GM13977 (cell line): ENCODE measurements at regions not wholly inside any gene's neighbourhood (a gene's known extent, or its start where the extent isn't known, plus 50 kb on each side); places are given as distances from the start of the nearest gene placed in this dataset.

Source experiments
- DNase-seq: peaks from one replicate; pipeline ENCODE4 v3.0.0; 2012; ENCODE audit warnings: low spot score
- CTCF ChIP-seq: IDR thresholded peaks from 2 replicates; pipeline ENCODE4 v1.5.1; 2012; ENCODE audit warnings: mild to moderate bottlenecking, control low read depth; ENCODE audit not compliant: insufficient read depth; ENCODE audit errors: extremely low read depth, missing control alignments
- in situ Hi-C: fragments of 300-500 bp; cut with MboI; formaldehyde crosslinking; loops from one replicate; pipeline ENCODE4 v1.12.0; 2022; ENCODE audit warnings: low sequenced_read_pairs, low pct_unique_long_range_greater_than_20kb, mixed read lengths, inconsistent platforms; ENCODE audit not compliant: unreplicated experiment

- no peak for DNase-seq
- in situ Hi-C loops = no loop called here
- no peak for TF ChIP-seq CTCF
Observed at GRCh38 chr5:152990217-152990616, 500.3 kb upstream of the GRIA1 start.

- in situ Hi-C loops = no loop called here
- DNase-seq = no peak
- no peak for TF ChIP-seq CTCF
Observed at GRCh38 chr5:152990649-152991048, 499.8 kb upstream of the GRIA1 start.

GRCh38 chr5:152994033-152994680, 496.3 kb upstream of the GRIA1 start:
- no peak for DNase-seq
- no peak for TF ChIP-seq CTCF
- in situ Hi-C loops = no loop called here

GRCh38 chr5:152995214-152995725, 495.2 kb upstream of the GRIA1 start:
- in situ Hi-C loops = no loop called here
- DNase-seq = no peak
- TF ChIP-seq CTCF = no peak

- no peak for TF ChIP-seq CTCF
- in situ Hi-C loops = no loop called here
Observed at GRCh38 chr5:153005711-153006110, 484.8 kb upstream of the GRIA1 start.

GRCh38 chr5:153006681-153007080, 483.8 kb upstream of the GRIA1 start:
- in situ Hi-C loops = no loop called here
- no peak for TF ChIP-seq CTCF
- no peak for DNase-seq

More at GRCh38 chr5:153005711-153006110, 484.8 kb upstream of the GRIA1 start:
- no peak for DNase-seq

GRCh38 chr5:153014194-153014593, 476.3 kb upstream of the GRIA1 start:
- DNase-seq = no peak
- in situ Hi-C loops = no loop called here
- no peak for TF ChIP-seq CTCF
